ENCODE measurements at regions not wholly inside any gene's neighbourhood (a gene's known extent, or its start where the extent isn't known, plus 50 kb on each side); places are given as distances from the start of the nearest gene placed in this dataset.

GRCh38 chr11:45371251-45372115 is 85.3 kb upstream of the SYT13 start:
- BruUV-seq (replicated peaks), result no TSS peak

GRCh38 chr11:45369313-45369712 is 83.2 kb upstream of the SYT13 start:
- H3K27ac ChIP-seq (ENCODE audit: low read length), result no peak overlapping the region
- in situ Hi-C loops (cut with HindIII; ENCODE audit: low pct_unique_long_range_greater_than_20kb, low sequenced_read_pairs), result no loop called here

More at GRCh38 chr11:45371251-45372115, 85.3 kb upstream of the SYT13 start:
- Histone ChIP-seq H3K27ac (ENCODE audit: low read length) (no peak overlapping the region), H3K36me3 (ENCODE audit: control insufficient read depth, insufficient read depth, low read length) (no peaks in the 10 kb centered on the region), H3K27me3 (ENCODE audit: control insufficient read depth, insufficient read depth, low read length) (peaks cover 16% of the 10 kb centered on the region), H3K4me1 (ENCODE audit: control insufficient read depth, insufficient read depth, low read length) (peaks cover 4% of the 10 kb centered on the region; the same call in 1 of the 2 replicates), H3K9me3 (ENCODE audit: control insufficient read depth, insufficient read depth, low read depth, low read length) (no peaks in the 10 kb centered on the region), H3K4me3 (ENCODE audit: low read depth in 2 of 2, low read length in 2 of 2) (no peak overlapping the region)
- ChIA-PET POLR2A (interaction anchor here (0.7 kb wide), 1 partner anchor 283 kb away, joined by 7 read pairs; no protein-coding TSS in a partner anchor), CTCF (interaction anchor here (0.5 to 2.7 kb wide), 11 partner anchors 8 to 1014 kb away, joined by 3 to 27 read pairs (median 4); no protein-coding TSS in a partner anchor)
- intact Hi-C loops (cut with micrococcal nuclease; ENCODE audit: unreplicated experiment), result loop anchor here (1.0 to 10.0 kb wide), 2 partner anchors 283 to 400 kb away; no protein-coding TSS in a partner anchor
- in situ Hi-C loops (cut with HindIII; ENCODE audit: low pct_unique_long_range_greater_than_20kb, low sequenced_read_pairs), result no loop called here
- DNase-seq (ENCODE audit: low read depth, low spot score) (peak; percentile 41), ATAC-seq (peak; percentile 88)
- TF ChIP-seq CTCF (IDR thresholded peaks at IDR 0.05) (peak; percentile 96), TCF7L2 (IDR thresholded peaks at IDR 0.05; ENCODE audit: low read depth, low read length) (no peak)

More at GRCh38 chr11:45369313-45369712, 83.2 kb upstream of the SYT13 start:
- TF ChIP-seq POLR2AphosphoS5 (IDR thresholded peaks at IDR 0.05; ENCODE audit: low read depth, low read length) (no peak), REST (IDR thresholded peaks at IDR 0.05; ENCODE audit: insufficient read depth in 1 of 2, low read depth in 2 of 2, low read length in 1 of 2) (no peak), SIN3A (IDR thresholded peaks at IDR 0.05; ENCODE audit: borderline replicate concordance, insufficient read depth, low read depth, low read length) (no peak), CTCF (IDR thresholded peaks at IDR 0.05) (no peak), TCF7L2 (IDR thresholded peaks at IDR 0.05; ENCODE audit: low read depth, low read length) (no peak)
- Histone ChIP-seq H3K27me3 (ENCODE audit: control insufficient read depth, insufficient read depth, low read length) (peaks cover 9% of the 10 kb centered on the region), H3K4me1 (ENCODE audit: control insufficient read depth, insufficient read depth, low read length) (peaks cover 4% of the 10 kb centered on the region; the same call in 1 of the 2 replicates), H3K9me3 (ENCODE audit: control insufficient read depth, insufficient read depth, low read depth, low read length) (no peaks in the 10 kb centered on the region), H3K4me3 (ENCODE audit: low read depth in 2 of 2, low read length in 2 of 2) (no peak overlapping the region), H3K36me3 (ENCODE audit: control insufficient read depth, insufficient read depth, low read length) (no peaks in the 10 kb centered on the region)
- ChIA-PET POLR2A (no interaction called here), CTCF (no interaction called here)
- no peak for ATAC-seq
- DNase-seq (ENCODE audit: low read depth, low spot score), result no peak
- no TSS peak for BruUV-seq (replicated peaks)
- intact Hi-C loops (cut with micrococcal nuclease; ENCODE audit: unreplicated experiment), result no loop called here

All from Panc1 (cell line).